HEK293 (cell line): ENCODE measurements at regions not wholly inside any gene's neighbourhood (a gene's known extent, or its start where the extent isn't known, plus 50 kb on each side); places are given as distances from the start of the nearest gene placed in this dataset.

Experiments used
- CTCF ChIA-PET: fragments of 350-600 bp; formaldehyde crosslinking; extraction: SDS; loops from one replicate; lab custom pipeline; 2021; ENCODE audit warnings: antibody characterized with exemption; lab: Yijun Ruan, JAX
- POLR2A ChIA-PET: fragments of 300-600 bp; formaldehyde crosslinking; extraction: SDS; loops from one replicate; lab custom pipeline; 2020; ENCODE audit warnings: antibody characterized with exemption, inconsistent platforms; lab: Yijun Ruan, JAX
- H3K27ac ChIP-seq: fragments of 200-500 bp; sonication (Bioruptor generic); 2 replicates; pipeline ENCODE4 v1.5.1; 2014; ENCODE audit warnings: low read depth, low read length, control low read depth, inconsistent platforms; ENCODE audit errors: extremely low read depth
- H3K36me3 ChIP-seq, 2 experiments: fragments of 200-500 bp in 1 of 2; sonication (Bioruptor generic) in 1 of 2; 1 replicate in 1 of 2; 2 replicates in 1 of 2; pipeline ENCODE4 v1.5.1; 2014 to 2017; ENCODE audit warnings: inconsistent platforms in 2 of 2, low read length in 2 of 2; ENCODE audit not compliant: control insufficient read depth in 2 of 2, insufficient read depth in 1 of 2
- H3K4me1 ChIP-seq: fragments of 200-500 bp; sonication (Bioruptor generic); 2 replicates; pipeline ENCODE4 v1.5.1; 2014; ENCODE audit warnings: mild to moderate bottlenecking, low read length, inconsistent platforms; ENCODE audit not compliant: control insufficient read depth, insufficient read depth
- H3K4me3 ChIP-seq: 2 replicates; pipeline ENCODE4 v1.5.1; 2011; ENCODE audit warnings: low read depth, mild to moderate bottlenecking, control low read depth, low read length, moderate library complexity
- H3K9me3 ChIP-seq: fragments of 200-500 bp; sonication (Bioruptor generic); 2 replicates; pipeline ENCODE4 v1.5.1; 2014; ENCODE audit warnings: low read depth, low read length, inconsistent platforms; ENCODE audit not compliant: control insufficient read depth, insufficient read depth
- GLI2 ChIP-seq: fragments of 450-650 bp; formaldehyde crosslinking; IDR thresholded peaks from 2 replicates; pipeline ENCODE4; 2017; ENCODE audit warnings: missing biosample characterization, missing genetic modification characterization, low read depth, borderline replicate concordance
- KLF16 ChIP-seq: fragments of 450-650 bp; formaldehyde crosslinking; IDR thresholded peaks from 2 replicates; pipeline ENCODE4 v1.5.1; 2017; ENCODE audit warnings: missing biosample characterization, missing genetic modification characterization
- KLF9 ChIP-seq: fragments of 450-650 bp; formaldehyde crosslinking; IDR thresholded peaks from 2 replicates; pipeline ENCODE4 v1.5.1; 2016; ENCODE audit warnings: missing biosample characterization, missing genetic modification characterization, low read depth
- TCF7L2 ChIP-seq: IDR thresholded peaks from 2 replicates; pipeline ENCODE4 v1.6.1; 2011; ENCODE audit warnings: low read depth, mild to moderate bottlenecking, inconsistent platforms, low read length, moderate library complexity, borderline replicate concordance
- TSHZ1 ChIP-seq: fragments of 450-650 bp; formaldehyde crosslinking; IDR thresholded peaks from 2 replicates; pipeline ENCODE4 v1.5.1; 2016; ENCODE audit warnings: missing biosample characterization, missing genetic modification characterization, borderline replicate concordance
- WT1 ChIP-seq: fragments of 450-650 bp; formaldehyde crosslinking; IDR thresholded peaks from 2 replicates; pipeline ENCODE4 v1.5.1; 2016; ENCODE audit warnings: missing biosample characterization, missing genetic modification characterization
- ZNF146 ChIP-seq: fragments of 450-650 bp; formaldehyde crosslinking; IDR thresholded peaks from 2 replicates; pipeline ENCODE4 v1.5.1; 2016; ENCODE audit warnings: missing biosample characterization, missing genetic modification characterization
- ZNF248 ChIP-seq: fragments of 450-650 bp; formaldehyde crosslinking; IDR thresholded peaks from 2 replicates; pipeline ENCODE4 v1.5.1; 2017; ENCODE audit warnings: missing biosample characterization, missing genetic modification characterization
- ZNF26 ChIP-seq: fragments of 450-650 bp; formaldehyde crosslinking; IDR thresholded peaks from 2 replicates; pipeline ENCODE4 v1.5.1; 2016; ENCODE audit warnings: missing biosample characterization, missing genetic modification characterization
- ZNF266 ChIP-seq: fragments of 450-650 bp; formaldehyde crosslinking; IDR thresholded peaks from 2 replicates; pipeline ENCODE4 v1.5.1; 2016; ENCODE audit warnings: missing biosample characterization, missing genetic modification characterization, low read depth
- ZNF280D ChIP-seq: fragments of 450-650 bp; formaldehyde crosslinking; IDR thresholded peaks from 2 replicates; pipeline ENCODE4 v1.5.1; 2016; ENCODE audit warnings: missing biosample characterization, missing genetic modification characterization
- ZNF398 ChIP-seq: fragments of 450-650 bp; formaldehyde crosslinking; IDR thresholded peaks from 2 replicates; pipeline ENCODE4 v1.5.1; 2017; ENCODE audit warnings: missing biosample characterization, missing genetic modification characterization
- ZNF48 ChIP-seq: fragments of 450-650 bp; formaldehyde crosslinking; IDR thresholded peaks from 2 replicates; pipeline ENCODE4 v1.5.1; 2016; ENCODE audit warnings: missing biosample characterization, missing genetic modification characterization
- ZNF558 ChIP-seq: fragments of 450-650 bp; formaldehyde crosslinking; IDR thresholded peaks from 2 replicates; pipeline ENCODE4 v1.5.1; 2016; ENCODE audit warnings: missing biosample characterization, missing genetic modification characterization
- ZNF664 ChIP-seq: fragments of 450-650 bp; formaldehyde crosslinking; IDR thresholded peaks from 2 replicates; pipeline ENCODE4 v1.5.1; 2016; ENCODE audit warnings: missing biosample characterization, missing genetic modification characterization
- ZNF670 ChIP-seq: fragments of 450-650 bp; formaldehyde crosslinking; IDR thresholded peaks from 2 replicates; pipeline ENCODE4 v1.5.1; 2016; ENCODE audit warnings: missing biosample characterization, missing genetic modification characterization, low read depth
- ZNF843 ChIP-seq: fragments of 450-650 bp; formaldehyde crosslinking; IDR thresholded peaks from 2 replicates; pipeline ENCODE4 v1.5.1; 2016; ENCODE audit warnings: missing biosample characterization, missing genetic modification characterization
- ZSCAN16 ChIP-seq: fragments of 450-650 bp; formaldehyde crosslinking; IDR thresholded peaks from 2 replicates; pipeline ENCODE4 v1.5.1; 2016; ENCODE audit warnings: missing biosample characterization, missing genetic modification characterization

- Histone ChIP-seq H3K27ac (no peak overlapping the region), H3K9me3 (no peaks in the 10 kb centered on the region), H3K36me3 (no peaks in the 10 kb centered on the region), H3K4me3 (no peak overlapping the region), H3K4me1 (no peaks in the 10 kb centered on the region)
- ChIA-PET POLR2A (no interaction called here), CTCF (no interaction called here)
- TF ChIP-seq ZNF280D (tag by site-specific recombination) (no peak), ZNF843 (no peak)
These were observed 272.1 kb upstream of the CDH10 start for GRCh38 chr5:24916863-24917262.

- CTCF ChIA-PET, result no interaction called here
- TF ChIP-seq ZNF558 (tag by site-specific recombination), result no peak
- no peak for TF ChIP-seq GLI2 (tag by site-specific recombination)
- no peak for TF ChIP-seq KLF16
- no peak for TF ChIP-seq WT1
- TF ChIP-seq ZNF26, result no peak
- TF ChIP-seq ZSCAN16 (tag by site-specific recombination), result no peak
- TF ChIP-seq ZNF48, result no peak
- no peak for TF ChIP-seq ZNF266 (tag by site-specific recombination)
- TF ChIP-seq ZNF146 (tag by site-specific recombination), result no peak
- Histone ChIP-seq H3K36me3 (no peaks in the 10 kb centered on the region), H3K4me1 (no peaks in the 10 kb centered on the region), H3K4me3 (no peak overlapping the region), H3K27ac (no peak overlapping the region), H3K9me3 (no peaks in the 10 kb centered on the region)
- POLR2A ChIA-PET, result no interaction called here
These were observed 264.4 kb upstream of the CDH10 start for GRCh38 chr5:24909210-24909609.

GRCh38 chr5:24906689-24907088 is 261.9 kb upstream of the CDH10 start:
- Histone ChIP-seq H3K36me3 (no peaks in the 10 kb centered on the region), H3K4me1 (no peaks in the 10 kb centered on the region), H3K27ac (no peak overlapping the region), H3K9me3 (no peaks in the 10 kb centered on the region), H3K4me3 (no peak overlapping the region)
- POLR2A ChIA-PET, result no interaction called here
- CTCF ChIA-PET, result no interaction called here
- no peak for TF ChIP-seq ZNF248 (tag by site-specific recombination)
- no peak for TF ChIP-seq TSHZ1 (tag by site-specific recombination)
- no peak for TF ChIP-seq ZNF670 (tag by site-specific recombination)
- no peak for TF ChIP-seq KLF9 (tag by site-specific recombination)
- no peak for TF ChIP-seq ZNF664 (tag by site-specific recombination)
- TF ChIP-seq ZNF266 (tag by site-specific recombination), result no peak
- TF ChIP-seq ZNF398, result no peak
- no peak for TF ChIP-seq TCF7L2
